ENCODE measurements at regions not wholly inside any gene's neighbourhood (a gene's known extent, or its start where the extent isn't known, plus 50 kb on each side); places are given as distances from the start of the nearest gene placed in this dataset.

DNA sequence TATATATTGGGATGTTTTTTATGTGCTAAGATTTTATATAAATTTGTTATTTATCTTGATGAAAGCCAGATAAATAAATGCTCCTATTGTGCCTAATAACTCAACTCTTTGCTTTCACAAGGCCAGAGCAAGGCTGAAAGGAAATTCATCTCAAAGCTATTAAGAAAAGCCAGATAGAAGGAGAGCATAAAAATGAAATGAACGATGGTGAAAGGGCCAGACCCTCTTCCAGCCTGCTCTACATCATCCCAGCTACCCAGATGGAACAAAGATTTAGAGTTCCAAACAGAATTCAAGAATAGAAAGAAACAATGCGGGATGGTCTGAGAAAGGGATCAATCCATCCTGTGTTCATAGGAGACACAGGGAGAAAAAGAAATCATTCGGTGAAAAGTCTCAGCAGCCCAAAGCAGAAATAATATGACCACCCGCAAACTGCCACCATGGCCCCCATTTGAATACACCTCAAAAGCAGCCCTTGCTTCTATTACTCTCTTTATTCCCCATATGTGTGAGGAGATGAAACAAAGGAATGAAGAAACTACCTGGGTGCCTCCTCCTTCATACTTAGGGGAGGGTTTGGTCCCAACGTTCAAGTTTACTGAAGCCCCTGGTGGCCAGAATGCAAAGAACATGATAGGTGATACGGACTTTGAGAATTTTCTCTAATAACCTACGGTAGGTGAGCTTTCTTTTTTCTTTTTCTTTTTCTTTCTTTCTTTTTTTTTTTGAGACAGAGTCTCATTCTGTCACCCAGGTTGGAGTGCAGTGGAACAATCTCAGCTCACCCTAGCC, 110.1 kb upstream of the FBXO11 start:
- TF ChIP-seq EZH2 (IDR thresholded peaks at IDR 0.05; ENCODE audit: insufficient read depth, poor library complexity, severe bottlenecking) (no peak), EZH2phosphoT487 (IDR thresholded peaks at IDR 0.05; ENCODE audit: insufficient read depth, low read depth) (no peak)

Measured in GM23248 (cell line).